ENCODE measurements at regions not wholly inside any gene's neighbourhood (a gene's known extent, or its start where the extent isn't known, plus 50 kb on each side); places are given as distances from the start of the nearest gene placed in this dataset.

DNA sequence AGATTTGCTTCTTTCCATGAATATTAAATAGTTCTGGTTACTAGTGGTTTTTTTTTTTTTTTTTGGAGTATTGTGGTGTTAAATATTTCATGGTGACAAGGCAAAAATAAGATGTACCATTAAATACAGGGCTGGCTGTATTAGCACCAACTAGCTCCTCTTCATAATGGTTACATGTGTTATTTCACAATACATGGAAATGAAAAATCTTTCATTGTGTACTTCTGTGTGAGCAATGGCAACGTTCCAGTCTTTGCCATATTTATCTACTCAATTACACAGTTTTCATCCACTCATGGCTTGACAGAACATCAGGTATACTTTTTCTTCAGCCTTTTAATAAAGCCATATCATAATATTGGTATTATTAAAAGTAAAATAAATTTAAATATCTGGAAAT, 394.7 kb upstream of the GRM3 start:
- no peaks in the 10 kb centered on the region for H3K27me3 ChIP-seq (ENCODE audit: insufficient read depth, poor library complexity, severe bottlenecking)
- TF ChIP-seq SPI1 (IDR thresholded peaks at IDR 0.05; ENCODE audit: borderline replicate concordance, low read depth): no peak
- TF ChIP-seq POLR2AphosphoS5 (IDR thresholded peaks at IDR 0.05; ENCODE audit: low read depth): no peak
- TF ChIP-seq GABPA (IDR thresholded peaks at IDR 0.05; ENCODE audit: low read depth): no peak
- TF ChIP-seq, protein P1, sequence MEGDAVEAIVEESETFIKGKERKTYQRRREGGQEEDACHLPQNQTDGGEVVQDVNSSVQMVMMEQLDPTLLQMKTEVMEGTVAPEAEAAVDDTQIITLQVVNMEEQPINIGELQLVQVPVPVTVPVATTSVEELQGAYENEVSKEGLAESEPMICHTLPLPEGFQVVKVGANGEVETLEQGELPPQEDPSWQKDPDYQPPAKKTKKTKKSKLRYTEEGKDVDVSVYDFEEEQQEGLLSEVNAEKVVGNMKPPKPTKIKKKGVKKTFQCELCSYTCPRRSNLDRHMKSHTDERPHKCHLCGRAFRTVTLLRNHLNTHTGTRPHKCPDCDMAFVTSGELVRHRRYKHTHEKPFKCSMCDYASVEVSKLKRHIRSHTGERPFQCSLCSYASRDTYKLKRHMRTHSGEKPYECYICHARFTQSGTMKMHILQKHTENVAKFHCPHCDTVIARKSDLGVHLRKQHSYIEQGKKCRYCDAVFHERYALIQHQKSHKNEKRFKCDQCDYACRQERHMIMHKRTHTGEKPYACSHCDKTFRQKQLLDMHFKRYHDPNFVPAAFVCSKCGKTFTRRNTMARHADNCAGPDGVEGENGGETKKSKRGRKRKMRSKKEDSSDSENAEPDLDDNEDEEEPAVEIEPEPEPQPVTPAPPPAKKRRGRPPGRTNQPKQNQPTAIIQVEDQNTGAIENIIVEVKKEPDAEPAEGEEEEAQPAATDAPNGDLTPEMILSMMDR (IDR thresholded peaks at IDR 0.05; ENCODE audit: insufficient read depth, low read length): no peak
- TF ChIP-seq, protein P2, sequence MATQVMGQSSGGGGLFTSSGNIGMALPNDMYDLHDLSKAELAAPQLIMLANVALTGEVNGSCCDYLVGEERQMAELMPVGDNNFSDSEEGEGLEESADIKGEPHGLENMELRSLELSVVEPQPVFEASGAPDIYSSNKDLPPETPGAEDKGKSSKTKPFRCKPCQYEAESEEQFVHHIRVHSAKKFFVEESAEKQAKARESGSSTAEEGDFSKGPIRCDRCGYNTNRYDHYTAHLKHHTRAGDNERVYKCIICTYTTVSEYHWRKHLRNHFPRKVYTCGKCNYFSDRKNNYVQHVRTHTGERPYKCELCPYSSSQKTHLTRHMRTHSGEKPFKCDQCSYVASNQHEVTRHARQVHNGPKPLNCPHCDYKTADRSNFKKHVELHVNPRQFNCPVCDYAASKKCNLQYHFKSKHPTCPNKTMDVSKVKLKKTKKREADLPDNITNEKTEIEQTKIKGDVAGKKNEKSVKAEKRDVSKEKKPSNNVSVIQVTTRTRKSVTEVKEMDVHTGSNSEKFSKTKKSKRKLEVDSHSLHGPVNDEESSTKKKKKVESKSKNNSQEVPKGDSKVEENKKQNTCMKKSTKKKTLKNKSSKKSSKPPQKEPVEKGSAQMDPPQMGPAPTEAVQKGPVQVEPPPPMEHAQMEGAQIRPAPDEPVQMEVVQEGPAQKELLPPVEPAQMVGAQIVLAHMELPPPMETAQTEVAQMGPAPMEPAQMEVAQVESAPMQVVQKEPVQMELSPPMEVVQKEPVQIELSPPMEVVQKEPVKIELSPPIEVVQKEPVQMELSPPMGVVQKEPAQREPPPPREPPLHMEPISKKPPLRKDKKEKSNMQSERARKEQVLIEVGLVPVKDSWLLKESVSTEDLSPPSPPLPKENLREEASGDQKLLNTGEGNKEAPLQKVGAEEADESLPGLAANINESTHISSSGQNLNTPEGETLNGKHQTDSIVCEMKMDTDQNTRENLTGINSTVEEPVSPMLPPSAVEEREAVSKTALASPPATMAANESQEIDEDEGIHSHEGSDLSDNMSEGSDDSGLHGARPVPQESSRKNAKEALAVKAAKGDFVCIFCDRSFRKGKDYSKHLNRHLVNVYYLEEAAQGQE (IDR thresholded peaks at IDR 0.05; ENCODE audit: insufficient replicate concordance, low read depth): no peak

DNA sequence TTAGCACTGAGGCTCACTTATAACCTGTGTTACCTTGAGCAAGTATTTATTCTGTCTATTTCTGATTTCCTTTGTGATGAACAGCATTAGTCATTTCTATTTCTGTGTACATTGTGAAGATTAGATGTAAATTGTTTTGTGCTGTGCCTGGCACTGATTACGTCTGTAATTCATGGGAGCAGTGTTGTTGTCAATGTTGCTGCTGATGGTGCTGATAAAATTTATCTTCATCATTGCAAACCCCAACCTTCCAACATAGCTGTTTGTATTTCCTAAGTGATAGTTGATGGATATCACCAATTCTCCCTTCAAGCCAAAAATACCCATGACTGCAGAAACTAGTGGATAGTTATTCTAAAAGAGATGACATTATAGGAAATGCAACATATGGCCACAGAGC, 400.5 kb upstream of the GRM3 start:
- DNase-seq (ENCODE audit: low read depth in 1 of 2, low spot score in 1 of 2): no peak
- no peak for TF ChIP-seq SPI1 (IDR thresholded peaks at IDR 0.05; ENCODE audit: borderline replicate concordance, low read depth)
- TF ChIP-seq, protein P1 (IDR thresholded peaks at IDR 0.05; ENCODE audit: insufficient read depth, low read length): no peak
- TF ChIP-seq, protein P2 (IDR thresholded peaks at IDR 0.05; ENCODE audit: insufficient replicate concordance, low read depth): no peak
- no peak for TF ChIP-seq POLR2AphosphoS5 (IDR thresholded peaks at IDR 0.05; ENCODE audit: low read depth)
- no peak for TF ChIP-seq GABPA (IDR thresholded peaks at IDR 0.05; ENCODE audit: low read depth)
- no peaks in the 10 kb centered on the region for H3K27me3 ChIP-seq (ENCODE audit: insufficient read depth, poor library complexity, severe bottlenecking)
- H3K27ac ChIP-seq (replicated peaks): no peak overlapping the region
- H3K4me3 ChIP-seq (replicated peaks; ENCODE audit: insufficient read depth, low read length): no peak overlapping the region

More for the DNA sequence above, 394.7 kb upstream of the GRM3 start:
- Histone ChIP-seq H3K4me3 (replicated peaks; ENCODE audit: insufficient read depth, low read length) (no peak overlapping the region), H3K27ac (replicated peaks) (no peak overlapping the region)
- no peak for DNase-seq (ENCODE audit: low read depth in 1 of 2, low spot score in 1 of 2)

DNA sequence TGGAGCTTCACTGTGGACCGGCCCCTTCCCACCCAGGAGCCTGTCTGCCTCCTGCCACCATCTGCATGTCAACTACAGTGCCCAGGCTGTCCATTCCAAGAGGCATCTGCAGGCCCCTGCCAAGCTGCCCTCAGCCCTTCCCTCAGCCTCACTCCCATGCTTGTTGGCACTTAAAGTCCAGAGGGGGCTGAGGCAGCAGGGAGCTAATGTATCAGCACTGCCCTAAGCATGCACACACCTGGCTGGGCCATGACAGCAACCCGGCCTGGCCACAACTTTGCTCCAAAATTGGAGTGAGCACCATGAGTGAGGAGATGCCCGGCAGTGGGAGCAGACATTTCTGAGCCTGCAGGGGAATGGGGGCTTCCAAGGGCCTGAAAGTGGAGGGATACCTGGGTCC, 417.5 kb upstream of the GRM3 start:
- no peak for TF ChIP-seq SPI1 (IDR thresholded peaks at IDR 0.05; ENCODE audit: borderline replicate concordance, low read depth)
- TF ChIP-seq, protein P2 (IDR thresholded peaks at IDR 0.05; ENCODE audit: insufficient replicate concordance, low read depth): no peak
- no peak for TF ChIP-seq POLR2AphosphoS5 (IDR thresholded peaks at IDR 0.05; ENCODE audit: low read depth)
- TF ChIP-seq, protein P1 (IDR thresholded peaks at IDR 0.05; ENCODE audit: insufficient read depth, low read length): no peak
- no peak for TF ChIP-seq GABPA (IDR thresholded peaks at IDR 0.05; ENCODE audit: low read depth)
- Histone ChIP-seq H3K27me3 (ENCODE audit: insufficient read depth, poor library complexity, severe bottlenecking) (no peaks in the 10 kb centered on the region), H3K4me3 (replicated peaks; ENCODE audit: insufficient read depth, low read length) (no peak overlapping the region), H3K27ac (replicated peaks) (no peak overlapping the region)
- no peak for DNase-seq (ENCODE audit: low read depth in 1 of 2, low spot score in 1 of 2)

Measured in HL-60 (cell line).